HG03103 (cell line): ENCODE measurements at regions not wholly inside any gene's neighbourhood (a gene's known extent, or its start where the extent isn't known, plus 50 kb on each side); places are given as distances from the start of the nearest gene placed in this dataset.

Experiments
- ATAC-seq: cut with Tn5 transposase; IDR thresholded peaks from one replicate; pipeline ENCODE4 v1.9.1; 2021; ENCODE audit warnings: low read depth; ENCODE audit not compliant: unreplicated experiment

DNA sequence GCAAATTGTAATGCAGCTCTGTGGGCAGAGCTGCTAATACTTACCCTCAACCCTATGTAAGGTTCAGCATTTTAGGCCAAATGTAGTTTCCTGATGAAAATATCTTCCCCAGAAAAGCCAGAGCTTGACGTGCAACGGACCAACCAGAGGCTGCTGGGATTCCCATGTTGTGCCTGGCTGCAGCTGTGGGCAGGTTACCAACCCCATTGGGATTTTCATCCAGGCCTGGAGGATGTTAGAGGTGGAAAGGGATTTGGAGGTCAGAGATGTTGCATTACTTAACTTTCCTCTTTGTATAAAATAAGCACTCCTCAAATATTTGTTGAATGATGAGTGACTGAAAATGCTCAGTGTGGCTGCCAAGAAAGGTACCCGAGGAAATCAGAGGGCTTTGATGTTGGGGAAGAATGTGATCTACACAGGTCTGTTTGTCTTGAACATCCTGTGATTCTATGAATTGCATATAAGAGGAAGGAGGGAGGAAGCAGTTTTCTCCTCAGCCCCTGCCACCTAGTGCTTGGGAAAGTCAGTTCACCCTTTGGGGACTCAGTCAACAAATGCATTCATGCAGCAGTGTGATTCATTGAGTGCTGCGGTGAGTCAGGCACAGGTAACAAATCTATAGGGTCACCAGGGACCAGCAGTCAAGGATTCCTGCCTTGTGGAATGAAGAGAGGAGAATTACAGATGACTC lies 487.2 kb downstream of the RPS24 start:
- ATAC-seq, result no peak

DNA sequence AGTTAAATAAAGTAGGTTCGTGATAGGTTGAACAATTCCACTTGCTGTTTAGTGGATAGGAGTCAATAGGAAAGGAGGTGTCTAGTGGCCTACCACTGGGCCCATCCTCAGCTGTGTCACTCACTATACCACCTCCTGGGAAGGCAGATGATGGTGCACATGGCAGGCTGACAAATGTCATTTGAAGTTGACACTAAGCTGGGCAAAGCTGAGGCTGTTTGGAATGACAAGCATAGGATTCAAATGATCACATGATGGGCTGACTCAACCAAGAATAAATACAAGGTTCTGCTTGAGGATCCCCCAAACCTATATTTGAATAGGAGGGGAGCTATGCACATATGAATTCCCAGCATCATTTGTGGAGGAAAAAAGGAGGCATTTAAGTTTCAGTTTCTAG lies 489.8 kb downstream of the RPS24 start:
- no peak for ATAC-seq

DNA sequence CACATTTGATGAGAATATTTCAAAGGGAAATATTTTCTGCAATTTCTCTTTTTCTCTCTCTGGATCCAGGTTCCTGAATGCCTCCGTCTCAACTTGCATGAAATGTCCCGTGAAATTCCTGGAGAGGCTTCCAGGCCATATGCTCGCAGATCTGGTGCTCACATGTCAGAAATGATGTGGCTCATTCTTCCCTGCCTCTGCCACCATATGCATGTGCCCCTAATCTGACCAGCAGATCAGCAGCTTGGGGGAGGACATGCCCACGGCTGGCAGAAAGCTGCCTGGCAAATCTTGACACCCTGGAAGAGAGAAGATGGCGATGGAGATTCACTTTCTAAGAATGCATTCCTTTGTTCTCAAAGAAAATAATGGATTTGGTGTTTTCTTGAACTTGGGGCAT lies 490.7 kb downstream of the RPS24 start:
- ATAC-seq, result no peak

DNA sequence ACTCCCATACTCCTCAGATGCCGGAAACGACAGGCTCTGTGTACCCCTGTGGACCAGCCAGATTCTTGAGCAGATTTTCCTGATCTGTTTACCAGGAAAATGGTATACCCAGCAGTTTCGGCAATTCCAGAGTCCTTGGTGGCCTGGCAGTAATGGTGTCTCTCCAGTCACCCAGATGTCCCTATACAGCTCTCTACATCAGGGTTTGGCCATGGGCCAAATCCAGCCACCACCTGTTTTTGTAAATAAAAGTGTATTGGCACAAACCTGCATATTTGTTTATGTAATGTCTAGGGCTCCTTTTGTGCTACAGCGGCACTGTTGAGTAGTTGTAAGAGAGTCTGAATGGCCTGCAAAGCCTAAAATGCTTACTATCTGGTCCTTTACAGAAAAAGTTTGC lies 491.3 kb downstream of the RPS24 start:
- ATAC-seq, result no peak

DNA sequence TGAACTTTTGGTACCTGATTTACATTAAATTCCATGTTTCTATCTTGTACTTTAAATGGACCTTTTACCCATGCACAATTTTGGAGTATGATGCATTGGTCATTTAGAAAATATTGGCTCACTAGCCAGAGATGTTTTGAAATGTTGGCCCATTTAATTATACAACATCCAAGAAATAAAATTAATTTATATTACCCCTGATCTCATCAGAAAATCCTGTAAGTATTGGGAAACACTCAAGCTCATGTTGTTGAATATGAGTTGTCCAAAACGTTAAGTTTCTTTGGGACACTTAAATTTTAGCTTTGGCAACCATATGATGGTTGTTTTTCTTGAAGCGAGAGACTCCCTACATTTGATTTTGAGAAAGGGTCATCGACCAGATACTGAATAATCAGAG lies 492.7 kb downstream of the RPS24 start:
- ATAC-seq, result no peak

DNA sequence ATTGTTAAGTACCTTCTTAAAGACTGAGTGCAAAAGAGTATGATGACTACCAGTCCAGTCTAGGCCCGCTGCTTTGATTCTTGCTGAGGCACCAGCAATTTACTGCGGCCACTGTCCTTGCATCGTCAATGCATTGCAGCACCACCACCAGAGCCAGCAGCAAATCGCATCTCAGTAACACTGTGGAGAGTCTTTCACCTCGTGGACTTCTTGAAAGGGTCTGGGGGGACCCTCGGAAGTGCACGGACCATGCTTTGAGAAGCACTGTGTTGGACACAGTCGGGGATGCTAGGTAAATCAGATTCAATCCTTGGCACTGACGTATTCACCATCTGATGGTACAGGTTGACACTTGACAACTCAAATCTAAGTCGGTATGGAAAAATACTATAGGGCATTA lies 493.6 kb downstream of the RPS24 start:
- no peak for ATAC-seq

DNA sequence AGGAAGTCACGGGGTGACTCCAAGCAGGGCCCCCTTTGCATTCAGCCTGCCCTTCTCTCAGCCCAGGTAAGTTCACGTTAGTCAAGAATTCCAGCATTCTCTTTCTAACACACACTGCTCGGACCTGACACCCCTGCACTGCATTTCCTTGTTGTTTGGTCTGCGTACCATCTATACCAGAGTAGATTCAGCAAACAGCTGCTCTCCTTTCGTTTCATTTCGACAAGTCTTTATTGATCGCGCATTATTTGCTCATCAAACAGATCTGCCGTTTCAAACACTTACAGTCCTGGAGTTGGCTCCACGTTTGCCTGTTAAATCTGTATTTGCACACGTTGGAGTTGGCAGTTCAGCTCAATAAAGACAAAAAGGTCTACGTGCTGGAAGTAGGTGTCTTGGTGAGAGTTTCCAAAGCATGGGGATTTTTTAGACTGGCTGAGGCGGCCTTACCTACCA lies 495.1 kb downstream of the RPS24 start:
- ATAC-seq, result no peak

DNA sequence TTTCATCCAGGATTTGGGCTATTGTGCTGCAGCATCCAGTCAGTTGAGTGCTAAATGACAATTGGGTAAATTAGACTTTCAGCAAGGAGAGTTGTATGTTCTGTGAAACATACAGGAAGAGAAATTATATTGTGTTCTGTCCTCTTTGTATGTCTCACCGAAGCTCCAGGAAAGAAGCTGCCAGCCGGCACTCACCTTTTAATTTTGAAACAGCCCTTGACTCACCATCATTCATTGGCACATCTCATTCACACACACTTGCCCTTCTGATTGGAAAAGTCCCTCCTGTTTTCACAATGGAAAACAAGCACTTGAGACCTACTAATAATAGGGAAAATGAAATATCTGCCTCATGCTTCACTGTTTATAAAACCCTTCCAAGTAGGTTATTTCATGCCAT lies 495.6 kb downstream of the RPS24 start:
- ATAC-seq, result no peak

DNA sequence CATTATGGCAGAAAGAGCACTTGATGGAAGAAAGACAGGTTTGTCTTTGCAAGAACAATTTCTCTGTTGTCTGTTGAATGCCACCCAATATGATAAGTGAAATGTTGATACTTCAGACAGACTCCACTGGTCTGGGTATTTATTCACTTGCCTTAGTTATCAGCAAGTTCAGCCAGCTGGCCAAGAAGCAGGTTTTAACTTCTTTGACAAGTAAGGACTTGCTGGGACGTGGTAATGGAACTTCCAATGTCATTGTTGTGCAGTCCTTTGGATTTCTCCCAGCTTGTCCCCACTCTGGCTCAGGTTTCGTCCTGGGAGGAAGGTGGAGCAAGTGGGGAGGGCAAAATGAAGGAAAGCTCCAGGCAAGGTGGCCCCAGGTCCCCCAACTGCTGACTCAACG lies 497.4 kb downstream of the RPS24 start:
- ATAC-seq, result no peak

DNA sequence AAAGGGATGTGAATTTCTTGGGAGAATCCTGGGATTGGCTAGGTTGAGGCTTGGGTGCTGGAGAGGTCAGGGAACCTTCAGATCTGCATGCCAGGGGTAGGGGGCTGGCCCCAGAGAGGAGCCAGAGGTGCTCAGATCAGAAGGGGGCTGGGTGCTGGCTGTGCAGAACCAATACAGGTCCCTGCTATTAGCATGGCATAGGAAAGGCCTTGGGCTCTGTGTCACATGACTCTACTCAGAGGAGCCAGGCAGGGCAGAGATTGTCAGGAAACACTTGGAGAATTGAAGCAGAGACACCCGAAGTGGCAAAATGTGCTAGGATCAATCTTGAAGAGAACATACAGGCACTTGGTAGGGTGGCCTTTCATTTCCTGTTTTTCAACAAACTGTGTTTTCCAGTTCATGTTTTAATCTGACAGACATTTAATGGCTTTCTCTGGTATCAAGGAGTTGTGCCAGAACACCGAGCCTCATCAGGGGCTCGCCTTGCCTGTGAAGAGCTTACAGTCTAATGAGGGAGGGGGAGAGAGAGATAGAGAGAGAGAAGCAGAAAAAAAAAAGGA lies 498.9 kb downstream of the RPS24 start:
- ATAC-seq, result no peak

DNA sequence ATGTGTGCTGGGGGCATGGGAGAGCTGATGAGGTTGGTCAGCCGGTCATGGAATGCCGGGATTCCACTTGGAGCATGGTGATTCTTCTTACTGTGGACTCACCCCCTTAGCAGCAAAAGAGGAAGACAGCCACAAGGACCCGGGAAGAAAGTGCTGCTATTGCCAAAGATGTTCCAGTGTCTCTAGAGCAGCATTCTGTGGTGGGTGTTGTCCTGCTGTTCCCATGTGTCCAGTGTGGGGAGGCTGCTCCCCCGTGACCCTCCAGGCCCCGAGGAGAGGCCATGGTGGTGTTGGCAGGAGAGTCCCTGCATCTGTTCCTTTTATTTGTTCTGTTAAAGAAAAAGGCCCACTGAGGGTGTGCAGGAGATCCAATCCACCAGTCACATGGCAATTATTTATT lies 499.4 kb downstream of the RPS24 start:
- no peak for ATAC-seq

DNA sequence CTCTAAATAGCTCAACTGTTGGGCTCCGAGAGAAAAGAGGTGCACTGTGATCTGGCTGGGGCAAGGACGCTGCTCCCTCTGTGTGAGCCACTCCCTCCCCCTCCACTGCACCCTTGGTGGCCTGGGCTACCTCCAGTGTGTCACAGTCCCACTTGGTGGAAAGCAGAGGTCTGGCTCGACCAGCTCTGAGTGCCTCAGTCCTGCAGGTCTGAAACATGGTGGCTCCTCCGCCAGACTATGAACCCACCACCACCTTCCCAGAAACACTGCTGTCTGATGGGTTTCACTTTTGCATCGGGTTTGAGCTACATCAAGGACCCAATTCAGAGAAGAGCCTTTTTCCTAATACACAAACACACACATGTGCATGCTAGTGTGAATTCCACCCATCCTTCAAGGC lies 500.1 kb downstream of the RPS24 start:
- ATAC-seq, result no peak

DNA sequence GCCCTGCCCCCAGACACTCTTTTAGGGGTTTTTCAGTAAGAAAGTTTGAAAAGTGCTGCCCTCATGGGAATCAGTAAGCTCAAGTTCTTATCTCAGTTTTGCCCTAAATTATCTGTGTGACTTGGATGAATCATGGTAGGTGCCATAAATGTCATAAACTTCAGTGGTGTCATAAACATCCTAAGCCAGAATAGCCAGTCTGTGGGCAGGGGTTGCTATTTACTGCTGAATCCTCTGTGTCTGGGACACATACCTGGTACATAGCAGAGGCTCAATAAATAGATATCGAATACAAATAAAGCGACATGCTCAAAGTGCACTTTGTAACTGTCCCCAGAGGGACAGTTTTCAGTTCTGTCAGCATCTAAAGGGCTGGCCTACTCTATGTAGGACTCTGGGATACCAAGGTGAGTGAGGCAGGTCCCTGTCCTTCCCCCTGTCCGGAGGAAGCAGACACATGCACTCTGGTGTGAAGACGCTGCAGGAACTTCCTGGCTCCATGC lies 502.1 kb downstream of the RPS24 start:
- ATAC-seq, result no peak

DNA sequence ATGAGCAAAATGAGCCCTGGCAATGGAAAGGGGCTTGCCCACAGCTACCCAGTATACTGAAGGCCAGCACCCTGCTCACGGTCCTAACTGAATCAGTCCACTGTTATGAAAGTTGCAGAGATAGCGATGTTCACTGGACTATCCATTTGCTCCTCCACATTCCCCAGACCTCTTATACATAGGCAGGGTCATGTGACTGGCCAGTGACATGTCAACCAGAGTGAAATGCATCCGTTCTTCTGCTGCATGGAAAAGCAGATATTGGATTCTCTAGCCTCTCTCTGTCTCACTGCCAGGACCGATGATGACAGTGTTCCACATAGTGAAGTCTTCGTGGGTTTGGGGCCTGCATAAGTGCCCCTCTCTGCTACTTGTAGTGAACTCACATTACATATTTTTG lies 503.4 kb downstream of the RPS24 start:
- ATAC-seq, result no peak

DNA sequence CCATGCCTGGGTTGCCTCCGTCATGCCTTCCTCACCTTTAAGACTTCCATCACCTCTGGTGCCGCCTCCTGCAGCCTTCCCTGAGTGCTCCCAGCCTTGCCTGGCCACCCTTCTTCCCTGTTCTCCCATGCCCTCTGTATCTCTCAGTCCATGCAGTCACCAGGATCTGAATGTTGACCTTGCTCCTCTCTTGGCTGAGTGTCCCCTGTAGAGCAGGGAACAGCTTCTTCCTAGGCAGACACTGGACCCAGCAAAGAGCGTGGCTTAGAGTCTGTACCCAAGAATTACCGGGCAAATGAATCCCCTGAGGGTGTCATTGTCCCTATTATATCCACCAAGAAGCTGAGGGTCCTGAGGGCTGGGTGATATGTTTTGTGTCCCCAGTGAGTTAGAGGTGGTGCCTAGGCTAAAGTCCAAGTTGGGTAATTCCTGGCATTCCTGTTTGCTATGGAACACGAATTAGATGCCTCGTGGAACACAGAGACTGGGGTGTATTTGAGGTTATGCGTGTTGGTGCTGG lies 505.6 kb downstream of the RPS24 start:
- ATAC-seq, result no peak

DNA sequence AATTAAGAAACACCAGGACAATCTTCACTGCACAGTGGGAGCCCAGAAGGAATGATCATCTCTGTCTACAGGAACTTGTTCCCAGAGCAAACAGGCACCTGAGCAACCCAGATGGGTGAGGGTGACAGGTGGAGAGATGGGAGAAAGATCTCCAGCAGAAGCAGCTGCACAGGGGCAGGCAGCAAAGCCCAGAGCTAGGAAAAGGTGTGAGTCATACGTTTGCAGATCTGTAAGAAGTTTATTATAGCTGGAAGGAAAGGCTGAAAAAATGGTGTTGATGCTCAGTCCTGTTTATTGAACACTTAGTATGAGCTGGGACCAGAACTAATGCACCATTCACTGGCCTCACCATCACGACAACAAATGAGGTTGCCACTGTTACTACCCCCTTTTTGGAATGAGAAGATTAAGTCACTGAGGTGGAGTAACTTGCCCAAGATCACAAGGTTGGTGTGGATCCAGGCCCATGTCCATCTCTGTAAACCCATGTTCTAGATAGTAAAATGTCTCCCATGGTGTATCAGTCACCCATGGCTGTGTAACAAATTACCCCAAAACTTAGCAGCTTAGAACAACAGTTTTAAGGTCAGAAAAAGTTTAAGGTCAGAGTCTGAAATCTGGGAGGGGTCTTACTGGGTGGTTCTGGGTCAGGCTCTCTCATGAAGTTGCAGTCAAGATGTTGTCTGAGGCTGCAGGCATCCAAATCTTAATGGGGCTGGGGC lies 506.9 kb downstream of the RPS24 start:
- no peak for ATAC-seq

DNA sequence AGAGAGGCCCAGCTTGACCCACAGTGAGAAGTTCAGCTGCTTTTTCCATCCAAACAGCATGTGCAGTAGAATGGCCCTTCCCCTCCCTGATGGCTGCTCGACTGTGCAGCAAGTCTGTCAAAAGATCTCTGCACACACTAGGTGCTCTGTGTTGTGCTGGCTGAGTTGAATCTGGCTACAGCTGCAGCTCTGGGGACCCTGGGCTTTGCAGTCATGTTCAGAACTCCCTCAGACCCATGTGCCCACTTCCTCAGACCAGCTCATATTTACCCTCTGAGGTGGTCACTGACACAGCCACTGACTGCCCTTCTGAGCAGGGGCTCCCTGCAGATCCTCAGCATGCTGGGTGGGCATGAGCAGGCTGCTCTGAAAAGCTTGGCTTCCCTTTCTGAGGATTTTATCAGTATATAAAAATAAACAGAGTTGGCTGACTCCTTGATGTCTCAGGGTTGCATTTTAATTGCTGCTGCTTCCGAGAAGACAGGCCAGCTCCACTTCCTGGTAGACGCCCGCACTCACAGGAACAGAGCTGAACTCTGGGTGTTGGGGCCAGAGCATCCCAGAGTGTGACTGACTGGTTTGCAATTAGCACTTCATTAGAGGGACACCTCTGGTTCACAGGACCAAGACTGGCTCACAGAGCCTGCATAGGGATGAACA lies 507.9 kb downstream of the RPS24 start:
- ATAC-seq, result no peak

DNA sequence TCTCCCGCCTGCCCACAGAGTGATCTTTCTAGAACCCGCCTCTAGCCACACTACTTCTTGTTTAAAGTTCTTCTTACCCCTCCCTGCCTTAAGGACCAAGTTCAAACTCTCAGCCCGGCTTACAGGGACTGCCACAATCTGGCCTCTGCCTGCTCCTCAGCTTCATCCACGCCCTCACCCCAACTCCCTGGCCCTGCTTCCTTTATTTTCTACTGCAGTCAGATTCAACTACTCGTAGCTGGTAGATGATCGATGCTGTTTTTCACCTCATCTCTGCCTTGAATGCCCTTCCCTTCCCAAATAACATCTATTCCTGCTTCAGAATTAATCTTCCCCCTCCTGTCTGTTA lies 508.5 kb downstream of the RPS24 start:
- no peak for ATAC-seq

DNA sequence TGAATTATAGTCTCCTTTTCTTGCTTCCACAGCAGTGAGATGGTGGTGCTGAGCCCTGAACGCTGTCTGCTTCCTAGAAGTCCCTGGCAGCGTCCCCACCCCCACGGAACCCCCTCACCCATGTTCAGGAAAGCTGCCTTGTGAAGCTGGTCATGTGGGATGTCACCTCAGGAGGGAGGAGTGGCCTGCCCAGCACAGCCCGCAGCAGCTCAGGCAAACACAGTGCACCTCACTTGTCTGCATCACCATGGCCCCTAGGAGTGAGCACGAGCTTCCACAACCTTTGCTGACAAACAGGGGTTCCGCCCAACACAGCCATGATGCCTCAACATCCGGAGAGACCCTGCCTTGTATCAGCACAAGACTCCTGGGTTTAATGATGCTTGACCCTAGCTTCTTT lies 508.9 kb downstream of the RPS24 start:
- ATAC-seq, result no peak

DNA sequence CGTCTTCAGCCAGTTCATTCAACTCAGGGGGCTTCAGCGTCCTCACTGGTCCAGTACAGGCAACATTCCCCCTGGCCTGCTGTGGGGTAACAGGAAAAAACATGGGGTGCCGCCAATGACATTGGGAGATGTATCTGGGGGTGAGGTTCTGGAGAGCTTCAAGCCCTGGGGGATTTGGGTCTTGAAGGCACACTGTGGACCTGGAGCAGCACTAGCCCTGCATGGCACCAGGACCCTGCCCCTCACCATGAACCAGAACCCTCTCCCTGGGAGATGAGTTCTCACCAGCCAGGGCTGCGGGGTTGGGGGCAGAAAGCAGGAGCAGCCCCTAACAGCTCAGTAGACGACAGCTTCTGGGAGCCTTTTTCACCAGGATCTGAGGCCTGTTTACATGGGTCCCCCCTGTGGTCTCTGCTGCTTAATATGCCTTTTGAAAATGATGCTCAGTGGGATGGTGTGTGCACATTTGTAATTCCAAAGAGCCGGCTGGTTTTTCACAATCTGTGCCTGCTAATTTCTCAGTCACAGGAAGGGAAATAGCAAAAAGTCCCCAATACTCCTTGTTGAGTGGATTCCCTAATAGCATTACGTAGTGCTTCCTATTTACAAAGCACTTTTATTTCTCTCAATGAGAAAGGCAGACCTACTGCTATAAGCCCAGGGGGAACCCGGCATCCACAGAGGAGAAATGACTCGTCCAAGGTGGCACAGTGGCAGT lies 509.5 kb downstream of the RPS24 start:
- no peak for ATAC-seq
